Loucy (cell line): ENCODE measurements at regions not wholly inside any gene's neighbourhood (a gene's known extent, or its start where the extent isn't known, plus 50 kb on each side); places are given as distances from the start of the nearest gene placed in this dataset.

ENCODE experiments used
- H2AFZ ChIP-seq: fragments of 200-600 bp; sonication (generic); 2 replicates; pipeline ENCODE4 v1.6.0; 2016; ENCODE audit warnings: antibody characterized with exemption, mild to moderate bottlenecking, low read length, moderate library complexity
- H3F3A ChIP-seq: fragments of 200-600 bp; 2 replicates; pipeline ENCODE4 v1.6.0; 2016; ENCODE audit warnings: antibody characterized with exemption, low read depth, mild to moderate bottlenecking
- H3K27me3 ChIP-seq: fragments of 200-600 bp; sonication (generic); 2 replicates; pipeline ENCODE4 v1.6.1; 2014; ENCODE audit warnings: low read length, mild to moderate bottlenecking; ENCODE audit not compliant: insufficient read depth, poor library complexity, severe bottlenecking
- H3K36me3 ChIP-seq: fragments of 200-600 bp; sonication (generic); 2 replicates; pipeline ENCODE4 v1.6.1; 2016; ENCODE audit warnings: low read length; ENCODE audit not compliant: insufficient read depth
- H3K4me1 ChIP-seq: fragments of 200-600 bp; sonication (generic); 2 replicates; pipeline ENCODE4 v1.5.1; 2014; ENCODE audit warnings: low read length, mild to moderate bottlenecking; ENCODE audit not compliant: insufficient read depth, poor library complexity, severe bottlenecking
- H3K4me2 ChIP-seq: fragments of 200-600 bp; sonication (generic); 2 replicates; pipeline ENCODE4 v1.6.0; 2014; ENCODE audit warnings: antibody characterized with exemption, low read length, low read depth, mild to moderate bottlenecking; ENCODE audit not compliant: poor library complexity, severe bottlenecking
- H3K4me3 ChIP-seq: fragments of 200-600 bp; sonication (generic); 2 replicates; pipeline ENCODE4 v1.5.1; 2014; ENCODE audit warnings: low read length, mild to moderate bottlenecking, mixed read lengths; ENCODE audit not compliant: poor library complexity, severe bottlenecking
- H3K79me2 ChIP-seq: fragments of 200-600 bp; sonication (generic); 2 replicates; pipeline ENCODE4 v1.6.1; 2014; ENCODE audit warnings: low read length; ENCODE audit not compliant: insufficient read depth
- H3K9ac ChIP-seq: fragments of 200-600 bp; sonication (generic); 2 replicates; pipeline ENCODE4 v1.6.0; 2014; ENCODE audit warnings: mild to moderate bottlenecking, low read depth, low read length, moderate library complexity; ENCODE audit not compliant: poor library complexity, severe bottlenecking
- H3K9me2 ChIP-seq: fragments of 200-600 bp; sonication (generic); replicated peaks from 2 replicates; pipeline ENCODE4 v1.6.1; 2016; ENCODE audit warnings: low read depth, low read length, mixed read lengths
- H3K9me3 ChIP-seq: fragments of 200-600 bp; sonication (generic); 2 replicates; pipeline ENCODE4 v1.6.1; 2014; ENCODE audit warnings: mild to moderate bottlenecking, antibody characterized with exemption, low read length, low read depth; ENCODE audit not compliant: insufficient read depth
- H4K20me1 ChIP-seq: fragments of 200-600 bp; sonication (generic); 2 replicates; pipeline ENCODE4 v1.6.0; 2014; ENCODE audit warnings: antibody characterized with exemption, low read length, mild to moderate bottlenecking; ENCODE audit not compliant: insufficient read depth, poor library complexity, severe bottlenecking
- EZH2phosphoT487 ChIP-seq: fragments of 200-600 bp; IDR thresholded peaks from 2 replicates; pipeline ENCODE4 v1.6.1; 2018; ENCODE audit warnings: antibody characterized with exemption, mild to moderate bottlenecking, moderate library complexity, borderline replicate concordance
- TF ChIP-seq, protein P1 (sequence below): fragments of 200-600 bp; sonication (generic); conservative IDR thresholded peaks from 2 replicates; pipeline ENCODE4 v1.5.1; 2014; ENCODE audit warnings: mild to moderate bottlenecking, antibody characterized with exemption, low read length

DNA sequence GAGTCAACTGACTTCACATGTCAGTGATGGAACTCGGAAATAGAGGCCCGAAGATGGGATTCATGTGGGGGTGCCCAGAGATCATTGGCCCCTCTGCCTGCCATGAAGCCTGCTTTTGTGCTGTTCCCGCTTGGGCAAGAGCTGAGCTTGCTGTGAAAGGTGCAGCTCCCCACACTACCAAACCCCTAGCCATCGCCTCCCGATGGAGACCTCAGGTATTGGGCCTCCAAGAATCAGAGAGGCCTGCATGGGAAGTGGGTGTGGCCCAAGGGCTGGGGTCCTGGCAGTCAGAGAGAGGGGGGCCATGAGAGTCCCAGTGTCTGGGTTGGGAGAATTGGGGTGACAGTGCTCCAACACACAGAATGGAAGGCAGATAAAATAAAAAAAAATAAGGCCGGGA, 160.9 kb downstream of the SOD2 start:
- Histone ChIP-seq H3K9me3 (no peaks in the 10 kb centered on the region), H3K9ac (no peak overlapping the region), H3K79me2 (no peaks in the 10 kb centered on the region), H3F3A (no peaks in the 10 kb centered on the region), H4K20me1 (no peaks in the 10 kb centered on the region), H3K4me2 (no peak overlapping the region), H3K4me1 (no peaks in the 10 kb centered on the region), H3K9me2 (no peaks in the 10 kb centered on the region), H3K27me3 (no peaks in the 10 kb centered on the region), H3K4me3 (no peak overlapping the region), H3K36me3 (no peaks in the 10 kb centered on the region), H2AFZ (no peak overlapping the region)
- TF ChIP-seq, protein P1, sequence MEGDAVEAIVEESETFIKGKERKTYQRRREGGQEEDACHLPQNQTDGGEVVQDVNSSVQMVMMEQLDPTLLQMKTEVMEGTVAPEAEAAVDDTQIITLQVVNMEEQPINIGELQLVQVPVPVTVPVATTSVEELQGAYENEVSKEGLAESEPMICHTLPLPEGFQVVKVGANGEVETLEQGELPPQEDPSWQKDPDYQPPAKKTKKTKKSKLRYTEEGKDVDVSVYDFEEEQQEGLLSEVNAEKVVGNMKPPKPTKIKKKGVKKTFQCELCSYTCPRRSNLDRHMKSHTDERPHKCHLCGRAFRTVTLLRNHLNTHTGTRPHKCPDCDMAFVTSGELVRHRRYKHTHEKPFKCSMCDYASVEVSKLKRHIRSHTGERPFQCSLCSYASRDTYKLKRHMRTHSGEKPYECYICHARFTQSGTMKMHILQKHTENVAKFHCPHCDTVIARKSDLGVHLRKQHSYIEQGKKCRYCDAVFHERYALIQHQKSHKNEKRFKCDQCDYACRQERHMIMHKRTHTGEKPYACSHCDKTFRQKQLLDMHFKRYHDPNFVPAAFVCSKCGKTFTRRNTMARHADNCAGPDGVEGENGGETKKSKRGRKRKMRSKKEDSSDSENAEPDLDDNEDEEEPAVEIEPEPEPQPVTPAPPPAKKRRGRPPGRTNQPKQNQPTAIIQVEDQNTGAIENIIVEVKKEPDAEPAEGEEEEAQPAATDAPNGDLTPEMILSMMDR, result no peak
- TF ChIP-seq EZH2phosphoT487, result no peak

DNA sequence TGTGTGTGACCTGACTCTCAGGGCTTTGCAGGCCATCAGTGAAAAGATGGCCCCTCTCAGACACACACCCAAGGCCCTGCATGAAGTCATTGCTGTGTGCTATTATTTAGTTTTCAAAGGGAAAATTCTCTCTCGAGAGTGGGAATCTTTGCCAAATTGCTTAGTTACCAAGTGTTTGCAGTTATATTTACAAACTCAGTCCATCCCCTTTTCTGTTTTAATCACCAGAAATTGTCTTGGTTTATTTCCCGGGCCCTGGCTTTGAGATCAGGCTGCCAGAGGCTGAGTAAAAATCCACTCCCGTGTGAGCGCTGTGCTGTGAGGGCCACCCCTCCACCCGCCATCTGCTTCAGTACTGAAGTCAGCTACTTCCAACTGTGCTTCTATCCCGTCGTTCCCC, 163.1 kb downstream of the SOD2 start:
- TF ChIP-seq, protein P1, result no peak
- TF ChIP-seq EZH2phosphoT487, result no peak
- Histone ChIP-seq H3K79me2 (no peaks in the 10 kb centered on the region), H4K20me1 (no peaks in the 10 kb centered on the region), H3K9me3 (no peaks in the 10 kb centered on the region), H3F3A (no peaks in the 10 kb centered on the region), H3K9me2 (no peaks in the 10 kb centered on the region), H3K4me2 (no peak overlapping the region), H3K9ac (no peak overlapping the region), H3K36me3 (no peaks in the 10 kb centered on the region), H3K4me1 (no peaks in the 10 kb centered on the region), H2AFZ (no peak overlapping the region), H3K27me3 (no peaks in the 10 kb centered on the region), H3K4me3 (no peak overlapping the region)

DNA sequence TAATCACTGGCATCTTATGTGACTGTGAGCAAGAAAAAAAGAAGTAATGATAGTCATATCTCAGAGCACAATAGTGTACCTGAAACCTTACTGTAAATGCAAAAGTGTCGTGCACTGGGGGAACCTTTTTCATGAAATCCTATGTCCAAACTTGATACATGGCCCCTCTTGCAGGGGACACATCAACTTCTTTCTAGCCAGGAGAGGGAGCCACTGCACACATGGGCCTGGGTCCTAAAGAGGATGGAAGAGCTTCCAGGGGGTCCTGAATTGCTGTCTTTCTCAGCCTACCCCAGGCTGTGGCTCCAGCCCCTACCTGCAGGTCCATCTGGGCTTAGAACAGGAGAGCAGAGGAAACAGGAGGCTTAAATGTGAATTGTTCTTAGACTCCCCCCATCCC, 165.7 kb downstream of the SOD2 start:
- H3K36me3 ChIP-seq, result no peaks in the 10 kb centered on the region
- no peak overlapping the region for H2AFZ ChIP-seq
- H4K20me1 ChIP-seq, result no peaks in the 10 kb centered on the region
- no peaks in the 10 kb centered on the region for H3K4me1 ChIP-seq
- H3K79me2 ChIP-seq, result no peaks in the 10 kb centered on the region
- H3K9ac ChIP-seq, result no peak overlapping the region
- TF ChIP-seq EZH2phosphoT487, result no peak
- TF ChIP-seq, protein P1, result no peak
- no peaks in the 10 kb centered on the region for H3K9me3 ChIP-seq
- no peak overlapping the region for H3K4me3 ChIP-seq
- H3K27me3 ChIP-seq, result no peaks in the 10 kb centered on the region
- H3F3A ChIP-seq, result no peaks in the 10 kb centered on the region
- no peaks in the 10 kb centered on the region for H3K9me2 ChIP-seq
- no peak overlapping the region for H3K4me2 ChIP-seq
